ENCODE measurements at regions not wholly inside any gene's neighbourhood (a gene's known extent, or its start where the extent isn't known, plus 50 kb on each side); places are given as distances from the start of the nearest gene placed in this dataset.

DNA sequence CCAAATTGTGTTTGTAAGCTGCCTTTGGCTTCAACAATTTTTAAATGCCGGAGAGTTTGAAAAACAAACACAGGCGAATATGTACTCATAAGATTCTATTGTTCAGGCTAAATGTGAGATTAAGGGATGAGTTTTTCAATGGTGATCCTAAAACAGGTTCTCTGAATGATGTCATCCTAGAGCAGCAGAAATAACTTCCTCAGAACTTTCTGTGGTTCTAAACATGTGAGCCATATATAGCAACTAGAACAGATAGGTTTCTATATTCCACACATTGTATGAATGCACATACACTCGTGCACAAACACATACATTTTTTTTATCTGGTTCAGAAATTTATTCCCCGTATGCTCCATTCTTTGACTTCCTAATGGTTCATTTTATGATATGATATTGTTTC is 1352.2 kb downstream of the CDH8 start:
- H3K9me2 ChIP-seq (replicated peaks; ENCODE audit: control insufficient read depth, low read length), result no peaks in the 10 kb centered on the region
- no peak overlapping the region for H3K4me2 ChIP-seq (ENCODE audit: low read length)
- H3K27ac ChIP-seq (ENCODE audit: low read depth, low read length), result no peak overlapping the region
- TF ChIP-seq EZH2phosphoT487 (IDR thresholded peaks at IDR 0.05; ENCODE audit: borderline replicate concordance, low read length), result no peak
- TF ChIP-seq, protein P1, sequence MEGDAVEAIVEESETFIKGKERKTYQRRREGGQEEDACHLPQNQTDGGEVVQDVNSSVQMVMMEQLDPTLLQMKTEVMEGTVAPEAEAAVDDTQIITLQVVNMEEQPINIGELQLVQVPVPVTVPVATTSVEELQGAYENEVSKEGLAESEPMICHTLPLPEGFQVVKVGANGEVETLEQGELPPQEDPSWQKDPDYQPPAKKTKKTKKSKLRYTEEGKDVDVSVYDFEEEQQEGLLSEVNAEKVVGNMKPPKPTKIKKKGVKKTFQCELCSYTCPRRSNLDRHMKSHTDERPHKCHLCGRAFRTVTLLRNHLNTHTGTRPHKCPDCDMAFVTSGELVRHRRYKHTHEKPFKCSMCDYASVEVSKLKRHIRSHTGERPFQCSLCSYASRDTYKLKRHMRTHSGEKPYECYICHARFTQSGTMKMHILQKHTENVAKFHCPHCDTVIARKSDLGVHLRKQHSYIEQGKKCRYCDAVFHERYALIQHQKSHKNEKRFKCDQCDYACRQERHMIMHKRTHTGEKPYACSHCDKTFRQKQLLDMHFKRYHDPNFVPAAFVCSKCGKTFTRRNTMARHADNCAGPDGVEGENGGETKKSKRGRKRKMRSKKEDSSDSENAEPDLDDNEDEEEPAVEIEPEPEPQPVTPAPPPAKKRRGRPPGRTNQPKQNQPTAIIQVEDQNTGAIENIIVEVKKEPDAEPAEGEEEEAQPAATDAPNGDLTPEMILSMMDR (IDR thresholded peaks at IDR 0.05; ENCODE audit: low read depth, low read length, poor library complexity, severe bottlenecking), result no peak
- no peaks in the 10 kb centered on the region for H3K9me3 ChIP-seq (ENCODE audit: control insufficient read depth, insufficient read depth, low read length)
- no peaks in the 10 kb centered on the region for H3K27me3 ChIP-seq (ENCODE audit: control insufficient read depth, low read length)
- no peak overlapping the region for H3K4me3 ChIP-seq (ENCODE audit: low read length)
- no peaks in the 10 kb centered on the region for H3K79me2 ChIP-seq (ENCODE audit: control insufficient read depth, low read length)
- H3F3A ChIP-seq (ENCODE audit: control insufficient read depth, insufficient read depth), result no peaks in the 10 kb centered on the region
- H3K4me1 ChIP-seq (ENCODE audit: control insufficient read depth, low read length), result no peaks in the 10 kb centered on the region
- no peaks in the 10 kb centered on the region for H4K20me1 ChIP-seq (ENCODE audit: control insufficient read depth, insufficient read depth, low read depth, low read length)
- no peaks in the 10 kb centered on the region for H3K36me3 ChIP-seq (ENCODE audit: control insufficient read depth, low read length)

DNA sequence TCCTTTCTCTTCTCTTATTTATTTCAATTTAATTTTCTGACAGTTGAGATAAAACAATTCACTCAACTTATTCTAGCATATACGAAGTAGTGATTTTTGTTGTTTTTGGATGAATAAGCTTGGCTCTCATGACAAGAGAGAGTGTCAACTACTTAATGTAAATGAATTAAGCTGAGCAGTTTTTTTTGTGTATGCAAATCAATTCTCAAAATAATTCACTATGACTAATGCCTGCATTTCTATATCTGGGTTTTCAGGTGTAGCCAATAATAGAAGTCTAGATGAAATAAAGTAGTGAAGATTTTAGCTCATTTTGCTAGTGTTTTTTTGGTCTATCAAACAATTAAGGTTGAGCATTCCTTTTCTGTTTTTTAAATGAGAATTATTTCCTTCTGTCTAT is 1354.0 kb downstream of the CDH8 start:
- Histone ChIP-seq H3K9me3 (ENCODE audit: control insufficient read depth, insufficient read depth, low read length) (no peaks in the 10 kb centered on the region), H3K27ac (ENCODE audit: low read depth, low read length) (no peak overlapping the region), H3K9me2 (replicated peaks; ENCODE audit: control insufficient read depth, low read length) (no peaks in the 10 kb centered on the region), H3K4me1 (ENCODE audit: control insufficient read depth, low read length) (no peaks in the 10 kb centered on the region), H3F3A (ENCODE audit: control insufficient read depth, insufficient read depth) (no peaks in the 10 kb centered on the region), H3K27me3 (ENCODE audit: control insufficient read depth, low read length) (no peaks in the 10 kb centered on the region), H3K4me2 (ENCODE audit: low read length) (no peak overlapping the region), H3K79me2 (ENCODE audit: control insufficient read depth, low read length) (no peaks in the 10 kb centered on the region), H4K20me1 (ENCODE audit: control insufficient read depth, insufficient read depth, low read depth, low read length) (no peaks in the 10 kb centered on the region), H3K4me3 (ENCODE audit: low read length) (no peak overlapping the region), H3K36me3 (ENCODE audit: control insufficient read depth, low read length) (no peaks in the 10 kb centered on the region)
- TF ChIP-seq, protein P1 (IDR thresholded peaks at IDR 0.05; ENCODE audit: low read depth, low read length, poor library complexity, severe bottlenecking), result no peak
- no peak for TF ChIP-seq EZH2phosphoT487 (IDR thresholded peaks at IDR 0.05; ENCODE audit: borderline replicate concordance, low read length)

DNA sequence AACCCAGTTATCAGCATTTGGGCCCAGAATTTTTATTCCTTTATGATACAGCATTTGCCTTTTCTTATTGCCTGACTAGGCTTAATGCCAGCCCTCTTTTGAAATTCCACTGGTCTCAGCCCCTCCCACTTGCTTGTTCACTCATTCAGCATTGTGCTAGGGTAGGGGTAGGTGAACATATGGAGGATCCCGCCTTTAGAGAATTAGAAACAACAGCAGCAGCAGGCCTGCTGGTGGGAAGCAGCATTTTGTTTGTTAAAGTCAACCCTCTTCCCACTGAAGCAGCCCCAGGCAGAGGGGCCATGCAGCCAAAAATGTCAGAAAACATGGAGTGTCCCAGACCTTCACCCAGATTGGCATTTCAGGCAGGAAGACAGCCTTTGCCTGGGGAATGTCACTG is 1355.2 kb downstream of the CDH8 start:
- H3F3A ChIP-seq (ENCODE audit: control insufficient read depth, insufficient read depth), result no peaks in the 10 kb centered on the region
- no peak overlapping the region for H3K4me3 ChIP-seq (ENCODE audit: low read length)
- no peaks in the 10 kb centered on the region for H3K36me3 ChIP-seq (ENCODE audit: control insufficient read depth, low read length)
- no peak overlapping the region for H3K4me2 ChIP-seq (ENCODE audit: low read length)
- no peaks in the 10 kb centered on the region for H3K4me1 ChIP-seq (ENCODE audit: control insufficient read depth, low read length)
- no peak overlapping the region for H3K27ac ChIP-seq (ENCODE audit: low read depth, low read length)
- H3K79me2 ChIP-seq (ENCODE audit: control insufficient read depth, low read length), result no peaks in the 10 kb centered on the region
- H3K9me2 ChIP-seq (replicated peaks; ENCODE audit: control insufficient read depth, low read length), result no peaks in the 10 kb centered on the region
- no peaks in the 10 kb centered on the region for H3K9me3 ChIP-seq (ENCODE audit: control insufficient read depth, insufficient read depth, low read length)
- H3K27me3 ChIP-seq (ENCODE audit: control insufficient read depth, low read length), result no peaks in the 10 kb centered on the region
- TF ChIP-seq, protein P1 (IDR thresholded peaks at IDR 0.05; ENCODE audit: low read depth, low read length, poor library complexity, severe bottlenecking), result no peak
- TF ChIP-seq EZH2phosphoT487 (IDR thresholded peaks at IDR 0.05; ENCODE audit: borderline replicate concordance, low read length), result no peak
- no peaks in the 10 kb centered on the region for H4K20me1 ChIP-seq (ENCODE audit: control insufficient read depth, insufficient read depth, low read depth, low read length)

DNA sequence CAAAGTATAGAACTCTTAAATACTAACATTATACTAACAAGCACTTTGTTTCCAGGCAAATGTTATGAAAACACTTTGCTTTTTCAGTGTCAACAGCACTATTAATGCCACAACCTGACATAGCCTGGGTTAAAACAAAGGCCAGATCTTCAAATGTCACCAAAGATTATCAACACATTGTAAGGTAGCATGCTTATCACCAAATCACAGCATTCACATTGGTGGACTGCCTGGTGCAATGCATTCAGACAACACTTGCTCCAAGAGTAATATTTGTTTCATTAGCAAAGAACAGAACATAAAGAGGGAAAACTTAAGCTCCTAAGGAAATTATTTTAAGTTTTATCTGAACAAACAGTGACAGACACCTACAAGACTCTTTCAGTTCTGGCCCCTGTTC is 1361.2 kb downstream of the CDH8 start:
- H3K4me2 ChIP-seq (ENCODE audit: low read length), result no peak overlapping the region
- no peaks in the 10 kb centered on the region for H3K36me3 ChIP-seq (ENCODE audit: control insufficient read depth, low read length)
- H3K9me2 ChIP-seq (replicated peaks; ENCODE audit: control insufficient read depth, low read length), result no peaks in the 10 kb centered on the region
- H3K27me3 ChIP-seq (ENCODE audit: control insufficient read depth, low read length), result no peaks in the 10 kb centered on the region
- no peak overlapping the region for H3K27ac ChIP-seq (ENCODE audit: low read depth, low read length)
- H3K79me2 ChIP-seq (ENCODE audit: control insufficient read depth, low read length), result no peaks in the 10 kb centered on the region
- TF ChIP-seq EZH2phosphoT487 (IDR thresholded peaks at IDR 0.05; ENCODE audit: borderline replicate concordance, low read length), result no peak
- TF ChIP-seq, protein P1 (IDR thresholded peaks at IDR 0.05; ENCODE audit: low read depth, low read length, poor library complexity, severe bottlenecking), result no peak
- H3K4me1 ChIP-seq (ENCODE audit: control insufficient read depth, low read length), result no peaks in the 10 kb centered on the region
- no peaks in the 10 kb centered on the region for H3K9me3 ChIP-seq (ENCODE audit: control insufficient read depth, insufficient read depth, low read length)
- no peaks in the 10 kb centered on the region for H3F3A ChIP-seq (ENCODE audit: control insufficient read depth, insufficient read depth)
- no peaks in the 10 kb centered on the region for H4K20me1 ChIP-seq (ENCODE audit: control insufficient read depth, insufficient read depth, low read depth, low read length)
- H3K4me3 ChIP-seq (ENCODE audit: low read length), result no peak overlapping the region

All from DOHH2 (cell line).